ENCODE measurements at regions not wholly inside any gene's neighbourhood (a gene's known extent, or its start where the extent isn't known, plus 50 kb on each side); places are given as distances from the start of the nearest gene placed in this dataset.

DNA sequence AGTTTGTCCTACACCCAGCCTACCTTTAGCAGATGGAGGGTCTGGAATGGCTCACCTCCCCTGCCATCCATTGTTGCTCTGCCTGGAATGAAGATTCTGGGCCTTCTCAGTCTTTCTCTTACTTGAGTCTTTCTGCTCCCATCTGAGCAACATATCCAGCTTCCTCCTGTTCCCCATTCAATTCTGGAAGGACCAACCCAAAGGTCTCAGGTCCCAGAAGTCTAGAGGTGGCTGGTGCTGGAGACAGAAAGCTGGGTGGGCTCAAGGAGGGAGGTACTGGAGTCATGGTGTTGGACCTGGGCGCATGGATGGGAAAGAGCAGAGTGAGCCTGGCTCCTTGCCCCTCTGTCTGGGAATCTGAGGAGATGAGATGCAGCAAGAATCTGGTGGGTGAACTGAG lies 93.5 kb upstream of the SIX3 start:
- Mint-ChIP-seq H3K4me3 (no peak overlapping the region), H3K9me3 (no peaks in the 10 kb centered on the region), H3K27me3 (peaks cover 51% of the 10 kb centered on the region), H3K4me1 (peaks cover 7% of the 10 kb centered on the region), H3K36me3 (ENCODE audit: low read depth) (no peaks in the 10 kb centered on the region), H3K27ac (no peak overlapping the region)
- ATAC-seq (replicated peaks) = no peak

DNA sequence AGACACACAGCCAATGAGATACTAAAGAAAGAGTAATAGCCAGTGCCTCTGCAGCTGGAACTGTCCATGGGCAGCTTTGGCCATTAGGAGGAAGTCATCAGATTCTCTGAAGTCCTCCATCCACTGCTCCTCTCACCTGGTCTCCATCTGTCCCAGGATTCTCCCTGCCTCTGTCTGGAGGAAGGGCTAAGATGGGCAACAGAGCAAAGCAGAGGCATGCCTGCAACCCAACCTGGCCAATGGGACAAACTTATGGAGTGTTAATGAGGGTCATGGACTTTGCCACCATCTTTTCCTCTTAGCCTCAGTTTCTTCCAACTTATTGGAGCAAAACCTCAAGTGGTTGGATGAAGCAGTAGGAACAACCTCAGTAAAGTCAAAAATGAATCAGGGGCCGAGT lies 91.5 kb upstream of the SIX3 start:
- ATAC-seq (replicated peaks) = no peak
- Mint-ChIP-seq H3K27ac (no peak overlapping the region), H3K36me3 (ENCODE audit: low read depth) (no peaks in the 10 kb centered on the region), H3K27me3 (peaks cover 37% of the 10 kb centered on the region), H3K4me3 (no peak overlapping the region), H3K9me3 (no peaks in the 10 kb centered on the region), H3K4me1 (peaks cover under 1% of the 10 kb centered on the region)

DNA sequence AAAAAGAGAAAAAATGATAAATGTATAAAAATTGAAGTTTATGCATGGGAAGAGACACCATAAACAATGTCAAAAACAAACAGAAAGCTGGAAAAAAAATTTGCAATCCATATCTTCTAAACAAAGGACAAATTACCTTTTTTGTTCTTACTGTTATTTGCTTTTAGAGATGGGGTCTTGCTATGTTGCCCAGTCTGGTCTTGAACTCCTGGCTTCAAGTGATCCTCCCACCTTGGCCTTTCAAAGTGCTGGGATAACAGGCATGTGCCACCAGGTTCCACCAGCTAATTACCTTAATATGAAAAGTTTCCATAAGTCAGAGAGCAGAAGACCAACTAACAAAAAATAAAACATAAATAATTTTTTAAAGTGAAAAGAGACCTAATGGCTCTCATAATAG lies 90.0 kb upstream of the SIX3 start:
- Mint-ChIP-seq H3K27ac (no peak overlapping the region), H3K4me1 (no peaks in the 10 kb centered on the region), H3K27me3 (peaks cover 36% of the 10 kb centered on the region), H3K36me3 (ENCODE audit: low read depth) (no peaks in the 10 kb centered on the region), H3K4me3 (no peak overlapping the region), H3K9me3 (no peaks in the 10 kb centered on the region)
- ATAC-seq (replicated peaks) = no peak

DNA sequence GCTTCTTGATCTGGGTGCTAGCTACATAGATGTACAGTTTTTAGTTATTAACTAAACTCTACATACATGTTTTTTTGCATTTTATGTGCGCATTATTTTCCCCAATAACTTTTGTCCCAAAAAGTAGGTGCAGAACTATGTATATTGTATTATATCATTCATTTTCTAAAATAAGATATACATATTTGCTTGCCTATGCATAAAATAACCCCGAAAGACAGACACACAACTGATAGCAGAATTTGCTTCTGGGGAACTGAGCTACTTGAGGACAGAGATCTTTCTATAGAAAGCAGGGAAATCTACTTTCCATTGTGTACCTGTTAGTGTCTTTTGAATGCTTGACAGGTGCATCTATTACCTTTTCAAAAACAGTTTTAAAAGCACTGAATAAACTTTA lies 88.9 kb upstream of the SIX3 start:
- H3K27me3 Mint-ChIP-seq = peaks cover 38% of the 10 kb centered on the region
- no peaks in the 10 kb centered on the region for H3K9me3 Mint-ChIP-seq
- H3K27ac Mint-ChIP-seq = no peak overlapping the region
- no peak overlapping the region for H3K4me3 Mint-ChIP-seq
- H3K4me1 Mint-ChIP-seq = no peaks in the 10 kb centered on the region
- no peak for ATAC-seq (replicated peaks)
- no peaks in the 10 kb centered on the region for H3K36me3 Mint-ChIP-seq (ENCODE audit: low read depth)

DNA sequence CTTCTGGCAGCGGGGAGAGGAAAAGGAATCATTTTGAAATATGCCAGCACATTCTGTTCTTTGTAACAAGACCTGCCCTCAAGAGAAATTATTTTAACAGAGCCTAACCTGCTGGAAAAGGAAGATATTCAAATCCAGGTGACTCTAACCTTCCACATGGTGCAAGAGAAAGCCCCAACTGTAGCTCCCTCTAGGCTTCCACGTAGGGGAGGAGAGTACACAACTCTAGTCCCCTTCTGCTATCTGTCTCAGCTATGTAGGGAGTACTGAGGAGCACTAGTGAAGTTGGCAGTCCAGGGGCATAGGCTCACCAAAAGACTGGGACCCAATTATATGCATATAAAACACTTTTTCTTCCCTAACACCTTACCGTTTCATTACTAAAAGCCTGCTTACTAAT lies 82.2 kb upstream of the SIX3 start:
- no peaks in the 10 kb centered on the region for H3K4me1 Mint-ChIP-seq
- H3K27ac Mint-ChIP-seq = no peak overlapping the region
- H3K9me3 Mint-ChIP-seq = peaks cover 9% of the 10 kb centered on the region
- H3K4me3 Mint-ChIP-seq = no peak overlapping the region
- no peaks in the 10 kb centered on the region for H3K36me3 Mint-ChIP-seq (ENCODE audit: low read depth)
- no peak for ATAC-seq (replicated peaks)
- H3K27me3 Mint-ChIP-seq = peaks cover 47% of the 10 kb centered on the region

DNA sequence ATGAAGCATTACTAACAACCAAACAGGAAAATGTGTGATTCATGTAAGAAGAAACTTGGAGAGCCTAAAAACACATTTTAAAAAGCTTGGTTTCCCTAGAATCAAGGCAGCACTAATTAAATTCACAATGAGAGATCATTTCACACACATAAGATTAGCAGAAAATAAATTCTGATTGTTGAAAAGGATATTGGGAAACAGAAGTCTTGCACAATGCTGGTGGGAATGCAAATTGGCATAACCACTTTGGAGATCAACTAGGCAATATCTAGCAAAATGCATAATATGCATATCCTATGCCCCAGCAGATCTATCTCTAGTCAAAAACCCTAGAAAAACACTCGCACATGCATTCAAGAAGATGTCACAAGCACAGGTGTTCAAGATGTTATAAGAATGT lies 75.3 kb upstream of the SIX3 start:
- no peaks in the 10 kb centered on the region for H3K4me1 Mint-ChIP-seq
- H3K9me3 Mint-ChIP-seq = no peaks in the 10 kb centered on the region
- no peak for ATAC-seq (replicated peaks)
- H3K27ac Mint-ChIP-seq = no peak overlapping the region
- H3K27me3 Mint-ChIP-seq = peaks cover 11% of the 10 kb centered on the region
- H3K4me3 Mint-ChIP-seq = no peak overlapping the region
- no peaks in the 10 kb centered on the region for H3K36me3 Mint-ChIP-seq (ENCODE audit: low read depth)

DNA sequence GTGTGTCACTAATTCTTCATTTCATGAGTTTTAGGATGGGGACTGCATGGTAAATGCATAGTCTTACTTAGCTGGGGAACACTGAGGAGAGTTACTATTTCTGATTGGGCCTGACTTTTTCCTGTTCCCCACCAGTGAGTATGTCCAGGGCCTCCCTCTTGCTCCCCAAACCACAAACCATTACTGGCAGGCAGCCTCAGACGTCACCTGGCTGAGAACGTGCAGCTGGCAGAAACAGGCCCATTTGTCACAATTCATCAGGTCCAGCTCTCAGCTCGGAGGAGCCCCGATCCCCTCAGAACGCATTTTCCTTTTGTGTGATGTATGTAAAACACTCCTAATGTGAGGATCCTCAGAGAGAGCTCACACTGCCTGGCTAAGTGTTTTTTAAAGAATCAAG lies 71.7 kb upstream of the SIX3 start:
- H3K27me3 Mint-ChIP-seq = peaks cover 13% of the 10 kb centered on the region
- H3K4me3 Mint-ChIP-seq = no peak overlapping the region
- H3K36me3 Mint-ChIP-seq (ENCODE audit: low read depth) = no peaks in the 10 kb centered on the region
- H3K4me1 Mint-ChIP-seq = no peaks in the 10 kb centered on the region
- no peak for ATAC-seq (replicated peaks)
- H3K27ac Mint-ChIP-seq = no peak overlapping the region
- no peaks in the 10 kb centered on the region for H3K9me3 Mint-ChIP-seq

DNA sequence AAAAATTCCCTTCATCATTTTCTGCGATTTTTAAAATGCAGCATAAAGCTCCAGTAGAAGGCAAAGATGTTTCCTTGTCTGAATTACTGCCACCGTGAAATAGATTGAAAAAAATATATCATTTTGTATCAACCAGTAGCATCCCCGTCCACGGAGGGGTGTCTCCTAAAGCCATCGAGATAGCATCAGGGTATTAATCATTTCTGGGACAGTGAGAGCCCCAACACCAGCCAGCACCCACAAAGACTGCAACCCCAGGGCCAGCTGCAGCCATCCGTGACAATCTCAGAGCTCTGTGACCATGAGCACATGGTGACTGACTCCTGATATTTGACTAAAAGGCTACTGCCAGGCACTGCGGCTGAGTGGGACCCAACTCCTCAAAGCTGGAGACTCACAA lies 64.1 kb upstream of the SIX3 start:
- peaks cover 9% of the 10 kb centered on the region for H3K9me3 Mint-ChIP-seq
- peaks cover 23% of the 10 kb centered on the region for H3K27me3 Mint-ChIP-seq
- H3K4me3 Mint-ChIP-seq = no peak overlapping the region
- H3K27ac Mint-ChIP-seq = no peak overlapping the region
- ATAC-seq (replicated peaks) = no peak
- no peaks in the 10 kb centered on the region for H3K36me3 Mint-ChIP-seq (ENCODE audit: low read depth)
- no peaks in the 10 kb centered on the region for H3K4me1 Mint-ChIP-seq

DNA sequence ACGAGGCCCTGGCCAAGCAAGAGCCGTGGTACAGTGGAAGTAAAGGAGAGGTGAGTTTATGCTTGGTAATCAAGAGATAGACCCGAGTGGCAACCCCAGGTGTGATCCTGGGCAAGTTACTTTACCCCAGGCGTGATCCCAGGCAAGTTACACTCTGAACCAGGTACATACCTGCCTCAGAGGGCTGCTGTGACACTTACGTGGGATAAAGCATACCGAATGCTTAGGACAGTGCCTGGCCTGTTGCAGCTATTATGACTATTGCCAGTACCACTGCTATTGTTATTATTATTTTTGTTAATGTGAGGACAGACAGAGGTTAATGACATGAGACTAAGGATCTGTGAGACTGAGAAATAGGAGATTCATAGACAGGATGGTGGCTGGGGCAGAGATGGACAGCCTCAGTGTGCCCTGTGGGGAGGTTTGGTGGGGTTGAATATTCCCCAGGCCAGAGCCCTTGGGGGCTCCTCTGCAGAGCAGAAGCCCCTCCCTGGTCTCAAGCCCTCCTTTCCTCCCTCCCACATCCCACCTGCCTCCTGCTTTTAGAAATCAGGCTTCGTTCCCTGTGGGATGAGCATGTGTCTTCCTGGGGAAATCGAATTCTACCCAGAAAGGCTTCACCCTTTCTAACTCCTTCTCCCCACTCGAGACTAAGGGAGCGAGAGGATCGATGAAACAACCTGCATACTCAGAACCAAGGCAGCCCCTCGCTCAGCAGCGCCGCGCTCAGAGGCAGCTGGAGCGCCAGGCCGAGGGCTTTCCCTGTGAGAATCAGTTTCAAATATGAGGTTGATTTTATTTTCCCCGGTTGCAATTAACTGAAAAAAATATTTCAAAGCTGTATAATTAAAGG lies 62.0 kb upstream of the SIX3 start:
- no peaks in the 10 kb centered on the region for H3K36me3 Mint-ChIP-seq (ENCODE audit: low read depth)
- H3K27me3 Mint-ChIP-seq = peaks cover 15% of the 10 kb centered on the region
- peaks cover 9% of the 10 kb centered on the region for H3K9me3 Mint-ChIP-seq
- no peak overlapping the region for H3K4me3 Mint-ChIP-seq
- no peak for ATAC-seq (replicated peaks)
- no peaks in the 10 kb centered on the region for H3K4me1 Mint-ChIP-seq
- no peak overlapping the region for H3K27ac Mint-ChIP-seq

DNA sequence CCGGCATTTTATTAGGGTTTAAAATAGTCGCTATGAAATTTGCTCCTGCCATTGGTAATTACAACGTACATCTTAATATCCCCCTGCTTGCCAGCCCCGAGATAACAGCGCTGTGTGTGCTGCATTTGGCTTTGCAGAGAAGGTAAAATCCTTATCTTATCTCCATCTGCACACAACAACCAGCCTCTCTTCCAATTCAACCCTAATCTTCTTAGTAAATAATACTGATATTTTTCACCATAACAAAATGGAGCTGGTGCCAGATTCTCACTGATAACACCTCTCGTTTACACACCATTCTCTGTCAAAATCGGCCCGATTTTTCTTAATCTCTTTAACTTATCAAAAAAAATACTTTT lies 61.4 kb upstream of the SIX3 start:
- no peaks in the 10 kb centered on the region for H3K4me1 Mint-ChIP-seq

DNA sequence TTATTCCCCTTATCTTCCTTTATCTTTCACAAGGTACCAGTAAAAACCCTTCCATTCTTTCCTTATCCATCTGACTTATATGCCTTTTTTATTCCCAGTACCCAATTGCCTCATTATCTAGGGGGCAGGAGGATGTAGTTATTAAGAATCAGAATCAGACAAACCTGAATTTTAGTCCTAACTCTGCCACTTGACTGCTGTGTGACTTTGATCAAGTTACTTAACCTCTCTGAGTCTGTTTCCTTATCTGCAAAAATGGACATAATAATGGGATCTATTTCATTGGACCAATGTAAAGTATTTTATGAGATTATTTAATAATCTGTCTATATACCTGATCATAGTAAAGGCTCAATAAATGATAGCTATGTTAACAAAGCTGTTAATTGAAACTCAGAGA lies 59.6 kb upstream of the SIX3 start:
- peaks cover 12% of the 10 kb centered on the region for H3K27me3 Mint-ChIP-seq
- no peaks in the 10 kb centered on the region for H3K4me1 Mint-ChIP-seq
- H3K4me3 Mint-ChIP-seq = no peak overlapping the region
- no peak overlapping the region for H3K27ac Mint-ChIP-seq
- ATAC-seq (replicated peaks) = no peak
- H3K36me3 Mint-ChIP-seq (ENCODE audit: low read depth) = no peaks in the 10 kb centered on the region
- H3K9me3 Mint-ChIP-seq = no peaks in the 10 kb centered on the region

More for the DNA sequence above, 61.4 kb upstream of the SIX3 start:
- peaks cover 15% of the 10 kb centered on the region for H3K27me3 Mint-ChIP-seq
- no peak overlapping the region for H3K27ac Mint-ChIP-seq
- H3K36me3 Mint-ChIP-seq (ENCODE audit: low read depth) = no peaks in the 10 kb centered on the region
- H3K4me3 Mint-ChIP-seq = no peak overlapping the region
- H3K9me3 Mint-ChIP-seq = peaks cover 8% of the 10 kb centered on the region
- ATAC-seq (replicated peaks) = no peak

DNA sequence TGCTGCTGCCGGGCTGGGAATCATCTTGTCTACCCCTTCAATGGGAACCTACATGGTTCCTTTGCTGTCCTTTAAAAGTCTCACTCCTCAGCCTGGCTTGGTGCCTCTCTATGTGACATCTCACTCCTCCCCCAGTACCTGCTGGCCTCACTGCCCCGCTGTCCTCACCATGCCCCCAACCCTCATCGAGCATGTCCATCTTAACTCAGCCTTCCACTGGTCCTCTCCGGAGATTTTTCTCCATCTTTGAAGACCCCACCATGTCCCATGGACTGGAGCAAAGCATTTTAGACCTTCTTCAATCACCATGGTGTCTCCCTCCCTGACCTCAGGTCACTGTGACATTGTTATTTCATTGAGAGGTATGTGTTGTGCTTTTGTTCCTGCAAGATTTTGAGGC lies 58.1 kb upstream of the SIX3 start:
- H3K4me3 Mint-ChIP-seq = no peak overlapping the region
- H3K36me3 Mint-ChIP-seq (ENCODE audit: low read depth) = no peaks in the 10 kb centered on the region
- H3K4me1 Mint-ChIP-seq = no peaks in the 10 kb centered on the region
- no peak for ATAC-seq (replicated peaks)
- H3K27ac Mint-ChIP-seq = no peak overlapping the region
- H3K27me3 Mint-ChIP-seq = peaks cover 16% of the 10 kb centered on the region
- H3K9me3 Mint-ChIP-seq = peaks cover 3% of the 10 kb centered on the region

DNA sequence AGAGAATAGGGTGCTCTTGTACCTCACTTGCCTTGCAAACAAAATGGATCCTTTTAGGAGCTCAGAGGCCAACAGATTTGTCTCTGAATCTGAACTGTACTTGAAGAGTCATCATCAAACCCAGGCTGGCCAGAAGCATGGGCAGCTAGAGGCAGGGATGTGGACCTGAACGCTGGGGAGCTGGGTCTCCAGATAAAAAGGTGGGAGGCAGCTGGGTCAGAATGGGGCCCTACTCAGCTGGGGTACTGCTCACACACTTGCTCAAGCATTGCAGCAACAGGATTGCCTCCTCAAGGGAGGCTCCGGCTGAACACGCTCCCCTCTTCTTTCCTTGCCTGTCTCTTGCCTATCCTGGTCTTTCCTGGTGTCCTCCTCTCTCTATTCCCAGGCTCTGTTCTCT lies 57.3 kb upstream of the SIX3 start:
- Mint-ChIP-seq H3K27ac (no peak overlapping the region), H3K9me3 (peaks cover 3% of the 10 kb centered on the region), H3K4me1 (no peaks in the 10 kb centered on the region), H3K27me3 (peaks cover 9% of the 10 kb centered on the region), H3K36me3 (ENCODE audit: low read depth) (no peaks in the 10 kb centered on the region), H3K4me3 (no peak overlapping the region)
- no peak for ATAC-seq (replicated peaks)

DNA sequence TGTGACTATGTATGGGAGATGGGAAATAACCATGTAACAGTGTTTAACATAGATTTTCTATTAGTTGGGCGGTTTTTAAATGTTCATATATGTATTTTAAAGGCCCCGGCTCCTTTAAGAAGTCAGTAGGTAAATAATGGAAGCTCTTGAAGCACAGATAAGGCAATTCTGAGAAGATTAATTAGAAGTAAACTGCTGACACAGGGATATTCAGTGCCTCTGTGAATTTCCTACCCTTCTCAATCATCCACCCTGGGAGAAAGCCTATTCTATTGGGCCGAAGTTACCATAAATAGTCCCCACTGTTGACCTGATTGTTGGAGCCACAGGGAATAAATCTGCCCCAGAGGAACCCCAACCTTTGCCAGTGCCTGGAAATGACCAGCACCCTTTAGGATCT lies 56.8 kb upstream of the SIX3 start:
- Mint-ChIP-seq H3K4me1 (no peaks in the 10 kb centered on the region), H3K9me3 (peaks cover 3% of the 10 kb centered on the region), H3K27ac (no peak overlapping the region), H3K27me3 (peaks cover 8% of the 10 kb centered on the region), H3K4me3 (no peak overlapping the region), H3K36me3 (ENCODE audit: low read depth) (no peaks in the 10 kb centered on the region)
- ATAC-seq (replicated peaks) = no peak

DNA sequence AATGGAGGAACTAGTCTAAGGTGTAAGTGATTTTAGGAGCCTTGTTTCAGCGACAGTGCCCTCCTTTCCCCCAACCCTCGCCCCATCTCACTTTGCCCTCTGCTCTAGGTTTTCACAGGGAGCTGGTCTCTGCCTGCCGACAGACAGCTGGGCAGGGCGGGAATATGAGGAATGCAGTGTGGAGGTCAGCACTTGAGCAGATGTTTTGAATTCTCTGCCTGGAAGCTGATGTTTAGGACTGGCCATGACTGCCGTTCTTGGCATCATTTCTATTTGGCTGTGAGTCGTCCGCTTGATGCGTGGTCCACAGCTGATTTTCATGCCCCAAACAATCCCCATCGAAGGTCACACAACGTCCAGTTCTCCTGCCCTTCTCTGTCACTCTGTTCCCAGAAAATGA lies 55.1 kb upstream of the SIX3 start:
- no peak for ATAC-seq (replicated peaks)
- peaks cover 3% of the 10 kb centered on the region for H3K9me3 Mint-ChIP-seq
- no peaks in the 10 kb centered on the region for H3K4me1 Mint-ChIP-seq

DNA sequence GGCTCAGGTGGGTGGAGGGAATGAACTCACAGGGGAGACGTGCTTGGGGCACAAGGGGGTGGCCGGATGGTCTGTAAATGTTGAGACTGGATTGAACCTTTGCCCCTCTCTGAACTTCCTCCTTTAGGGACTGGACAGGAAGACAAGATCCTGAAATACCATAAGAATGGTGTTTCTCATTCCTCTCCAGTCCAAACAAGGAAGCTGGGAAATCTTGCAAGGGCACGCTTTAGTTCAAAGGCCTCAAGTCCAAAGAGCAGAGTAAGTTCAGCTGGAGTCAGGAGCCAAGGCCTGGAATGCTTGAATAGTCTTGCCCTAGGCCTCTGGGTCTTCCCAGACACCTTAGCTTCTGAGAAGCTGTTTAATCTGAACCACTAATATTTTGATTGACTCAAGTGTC lies 52.4 kb upstream of the SIX3 start:
- H3K9me3 Mint-ChIP-seq = peaks cover 3% of the 10 kb centered on the region
- H3K4me1 Mint-ChIP-seq = no peaks in the 10 kb centered on the region
- H3K36me3 Mint-ChIP-seq (ENCODE audit: low read depth) = no peaks in the 10 kb centered on the region
- ATAC-seq (replicated peaks) = no peak
- no peak overlapping the region for H3K4me3 Mint-ChIP-seq
- no peak overlapping the region for H3K27ac Mint-ChIP-seq
- H3K27me3 Mint-ChIP-seq = peaks cover 8% of the 10 kb centered on the region

More for the DNA sequence above, 55.1 kb upstream of the SIX3 start:
- Mint-ChIP-seq H3K4me3 (no peak overlapping the region), H3K27ac (no peak overlapping the region), H3K36me3 (ENCODE audit: low read depth) (no peaks in the 10 kb centered on the region), H3K27me3 (peaks cover 8% of the 10 kb centered on the region)

Data from activated T-helper 17 cell treated with anti-CD3 and anti-CD28 coated beads, Interleukin-2, amount 50 U/mL, for 72 hours (primary cell).